ENCODE measurements at regions not wholly inside any gene's neighbourhood (a gene's known extent, or its start where the extent isn't known, plus 50 kb on each side); places are given as distances from the start of the nearest gene placed in this dataset.

DNA sequence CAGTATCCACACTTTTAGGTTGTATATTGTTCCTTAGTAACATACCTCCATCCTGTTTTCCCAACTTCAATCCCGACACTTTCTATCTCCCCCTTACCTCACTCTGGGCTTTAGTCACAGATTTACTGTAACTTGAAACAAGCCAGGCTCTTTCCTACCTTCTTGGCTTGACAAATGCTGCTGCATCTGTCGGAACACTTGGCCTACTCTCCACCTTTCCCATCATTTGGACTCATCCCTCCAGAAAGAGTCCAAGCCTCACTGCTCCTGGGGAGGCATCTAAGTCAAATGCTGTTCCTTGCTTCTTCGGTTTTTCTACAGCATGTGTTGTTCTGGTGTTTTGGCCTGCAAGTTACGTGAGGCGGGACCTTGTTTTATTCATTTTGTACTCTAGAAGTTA is 142.4 kb downstream of the DACT1 start:
- TF ChIP-seq, protein P1, sequence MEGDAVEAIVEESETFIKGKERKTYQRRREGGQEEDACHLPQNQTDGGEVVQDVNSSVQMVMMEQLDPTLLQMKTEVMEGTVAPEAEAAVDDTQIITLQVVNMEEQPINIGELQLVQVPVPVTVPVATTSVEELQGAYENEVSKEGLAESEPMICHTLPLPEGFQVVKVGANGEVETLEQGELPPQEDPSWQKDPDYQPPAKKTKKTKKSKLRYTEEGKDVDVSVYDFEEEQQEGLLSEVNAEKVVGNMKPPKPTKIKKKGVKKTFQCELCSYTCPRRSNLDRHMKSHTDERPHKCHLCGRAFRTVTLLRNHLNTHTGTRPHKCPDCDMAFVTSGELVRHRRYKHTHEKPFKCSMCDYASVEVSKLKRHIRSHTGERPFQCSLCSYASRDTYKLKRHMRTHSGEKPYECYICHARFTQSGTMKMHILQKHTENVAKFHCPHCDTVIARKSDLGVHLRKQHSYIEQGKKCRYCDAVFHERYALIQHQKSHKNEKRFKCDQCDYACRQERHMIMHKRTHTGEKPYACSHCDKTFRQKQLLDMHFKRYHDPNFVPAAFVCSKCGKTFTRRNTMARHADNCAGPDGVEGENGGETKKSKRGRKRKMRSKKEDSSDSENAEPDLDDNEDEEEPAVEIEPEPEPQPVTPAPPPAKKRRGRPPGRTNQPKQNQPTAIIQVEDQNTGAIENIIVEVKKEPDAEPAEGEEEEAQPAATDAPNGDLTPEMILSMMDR (IDR thresholded peaks at IDR 0.05) = no peak
- TF ChIP-seq POLR2A (IDR thresholded peaks at IDR 0.05; ENCODE audit: low read depth) (no peak), POLR2AphosphoS5 (IDR thresholded peaks at IDR 0.05) (no peak)
